Limb (tissue), 2 donors: ENCODE measurements at regions not wholly inside any gene's neighbourhood (a gene's known extent, or its start where the extent isn't known, plus 50 kb on each side); places are given as distances from the start of the nearest gene placed in this dataset.
"Not testable (repeated sequence)": the region's sequence is repeated elsewhere in the genome, so short reads cannot be mapped to it uniquely, and the experiment has no call there.

Experiments used
- DNase-seq, 2 donors: peaks; one replicate each; pipeline ENCODE4 v3.0.0-alpha.2; 2016; ENCODE audit errors: extremely low spot score in 2 of 2

GRCh38 chr7:97928844-97929243 is 56.6 kb upstream of the ASNS start:
- DNase-seq = not testable (repeated sequence)

- peak; percentile 44 to 85 for DNase-seq
Observed at GRCh38 chr7:97927790-97928748, 55.9 kb upstream of the ASNS start.
